ENCODE measurements at regions not wholly inside any gene's neighbourhood (a gene's known extent, or its start where the extent isn't known, plus 50 kb on each side); places are given as distances from the start of the nearest gene placed in this dataset.

DNA sequence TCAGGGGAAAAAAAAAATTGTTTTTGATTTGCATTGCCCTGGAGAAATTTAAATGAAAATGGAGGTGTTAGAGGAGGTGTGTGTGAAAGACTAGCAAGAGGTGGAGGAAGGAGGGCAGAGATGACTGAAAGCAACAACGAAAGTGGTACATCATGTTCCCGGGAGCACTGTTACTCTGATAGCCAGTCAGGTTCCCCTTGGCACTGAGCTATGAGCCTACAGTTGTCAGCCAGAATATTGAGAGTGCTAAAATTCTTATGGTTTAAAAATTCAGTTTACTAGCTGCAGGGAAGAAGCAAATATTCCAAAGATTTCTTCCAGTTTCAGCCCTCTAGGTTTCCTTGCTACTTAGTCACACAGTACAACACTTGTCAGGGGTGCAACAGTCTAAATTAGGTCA lies 366.7 kb upstream of the DLGAP1 start:
- no peak overlapping the region for H3K27ac ChIP-seq
- no peaks in the 10 kb centered on the region for H3K36me3 ChIP-seq
- TF ChIP-seq, protein P1, sequence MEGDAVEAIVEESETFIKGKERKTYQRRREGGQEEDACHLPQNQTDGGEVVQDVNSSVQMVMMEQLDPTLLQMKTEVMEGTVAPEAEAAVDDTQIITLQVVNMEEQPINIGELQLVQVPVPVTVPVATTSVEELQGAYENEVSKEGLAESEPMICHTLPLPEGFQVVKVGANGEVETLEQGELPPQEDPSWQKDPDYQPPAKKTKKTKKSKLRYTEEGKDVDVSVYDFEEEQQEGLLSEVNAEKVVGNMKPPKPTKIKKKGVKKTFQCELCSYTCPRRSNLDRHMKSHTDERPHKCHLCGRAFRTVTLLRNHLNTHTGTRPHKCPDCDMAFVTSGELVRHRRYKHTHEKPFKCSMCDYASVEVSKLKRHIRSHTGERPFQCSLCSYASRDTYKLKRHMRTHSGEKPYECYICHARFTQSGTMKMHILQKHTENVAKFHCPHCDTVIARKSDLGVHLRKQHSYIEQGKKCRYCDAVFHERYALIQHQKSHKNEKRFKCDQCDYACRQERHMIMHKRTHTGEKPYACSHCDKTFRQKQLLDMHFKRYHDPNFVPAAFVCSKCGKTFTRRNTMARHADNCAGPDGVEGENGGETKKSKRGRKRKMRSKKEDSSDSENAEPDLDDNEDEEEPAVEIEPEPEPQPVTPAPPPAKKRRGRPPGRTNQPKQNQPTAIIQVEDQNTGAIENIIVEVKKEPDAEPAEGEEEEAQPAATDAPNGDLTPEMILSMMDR (IDR thresholded peaks at IDR 0.05) = no peak
- H3K4me3 ChIP-seq = no peak overlapping the region
- DNase-seq = no peak
- H3K9me3 ChIP-seq = no peaks in the 10 kb centered on the region
- no peak for ATAC-seq
- H3K4me1 ChIP-seq = no peaks in the 10 kb centered on the region
- no peaks in the 10 kb centered on the region for H3K27me3 ChIP-seq (ENCODE audit: low read depth)
- intact Hi-C loops (cut with DNase I) = no loop called here

DNA sequence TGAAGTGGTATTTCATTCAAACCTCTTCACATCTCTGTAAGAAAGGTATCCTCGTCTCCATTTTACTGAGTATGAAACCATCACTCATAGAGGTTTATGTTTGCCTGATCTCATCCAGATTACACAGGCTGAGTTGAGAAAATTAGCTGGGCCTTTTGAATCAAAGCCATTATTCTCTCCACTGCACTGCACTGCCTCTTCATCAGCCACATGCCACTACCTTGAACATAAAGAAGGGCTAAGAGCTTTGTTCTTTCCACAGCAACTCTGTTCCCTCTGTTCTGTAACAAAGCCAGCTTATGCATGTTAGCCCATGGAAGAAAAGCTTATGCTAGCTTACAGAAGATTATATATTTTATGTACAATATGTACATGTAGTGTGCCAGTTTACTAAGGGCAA lies 362.6 kb upstream of the DLGAP1 start:
- no peaks in the 10 kb centered on the region for H3K4me1 ChIP-seq
- DNase-seq (no peak), ATAC-seq (no peak)
- no peaks in the 10 kb centered on the region for H3K27me3 ChIP-seq (ENCODE audit: low read depth)
- no peaks in the 10 kb centered on the region for H3K36me3 ChIP-seq
- H3K4me3 ChIP-seq = no peak overlapping the region
- intact Hi-C loops (cut with DNase I) = no loop called here
- TF ChIP-seq, protein P1 (IDR thresholded peaks at IDR 0.05) = no peak
- no peaks in the 10 kb centered on the region for H3K9me3 ChIP-seq
- H3K27ac ChIP-seq = no peak overlapping the region

DNA sequence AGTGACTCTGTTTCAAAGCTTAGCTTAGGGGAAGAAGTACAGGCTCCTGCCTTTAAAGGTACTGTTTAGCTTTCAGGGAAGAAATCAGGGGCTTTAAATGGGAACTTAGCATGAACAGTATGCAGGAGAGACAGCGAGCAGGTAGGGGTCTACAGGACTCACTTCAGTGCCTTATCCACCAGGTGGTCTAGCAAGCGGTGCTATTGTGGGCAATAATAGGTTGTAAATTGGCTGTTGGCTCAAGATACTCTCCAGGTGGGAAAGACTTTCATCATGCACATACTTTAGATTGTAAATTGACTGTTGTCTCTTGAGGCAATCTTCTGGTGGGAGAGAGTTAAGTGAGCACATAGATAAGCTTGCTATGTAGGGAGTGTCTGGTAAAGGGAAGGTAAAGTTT lies 358.6 kb upstream of the DLGAP1 start:
- no peaks in the 10 kb centered on the region for H3K4me1 ChIP-seq
- H3K27me3 ChIP-seq (ENCODE audit: low read depth) = no peaks in the 10 kb centered on the region
- intact Hi-C loops (cut with DNase I) = no loop called here
- TF ChIP-seq, protein P1 (IDR thresholded peaks at IDR 0.05) = no peak
- no peak for ATAC-seq
- no peaks in the 10 kb centered on the region for H3K9me3 ChIP-seq
- H3K27ac ChIP-seq = no peak overlapping the region
- no peak for DNase-seq
- H3K36me3 ChIP-seq = no peaks in the 10 kb centered on the region
- no peak overlapping the region for H3K4me3 ChIP-seq

DNA sequence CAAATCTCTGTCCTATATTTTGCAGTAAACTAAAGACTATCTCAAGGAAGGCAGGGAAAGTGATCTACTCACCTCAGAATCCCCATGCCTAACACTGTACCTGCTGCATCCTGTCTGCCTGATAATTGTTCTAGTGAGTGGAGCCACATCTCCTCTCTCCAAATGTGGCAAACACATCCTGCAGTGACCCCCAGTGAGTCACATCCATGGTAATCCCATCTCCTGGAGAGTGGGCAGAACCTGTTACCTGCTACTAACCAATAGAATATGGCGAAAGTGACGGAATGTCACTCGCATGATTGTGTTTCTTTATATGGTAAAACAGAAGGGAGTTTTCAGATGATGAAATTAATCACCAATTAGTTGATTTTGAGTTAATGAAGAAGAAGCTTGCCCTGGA lies 353.8 kb upstream of the DLGAP1 start:
- Histone ChIP-seq H3K27me3 (ENCODE audit: low read depth) (no peaks in the 10 kb centered on the region), H3K4me3 (no peak overlapping the region), H3K27ac (no peak overlapping the region), H3K36me3 (no peaks in the 10 kb centered on the region), H3K4me1 (no peaks in the 10 kb centered on the region), H3K9me3 (no peaks in the 10 kb centered on the region)
- ATAC-seq (no peak), DNase-seq (no peak)
- TF ChIP-seq, protein P1 (IDR thresholded peaks at IDR 0.05) = no peak
- intact Hi-C loops (cut with DNase I) = no loop called here

DNA sequence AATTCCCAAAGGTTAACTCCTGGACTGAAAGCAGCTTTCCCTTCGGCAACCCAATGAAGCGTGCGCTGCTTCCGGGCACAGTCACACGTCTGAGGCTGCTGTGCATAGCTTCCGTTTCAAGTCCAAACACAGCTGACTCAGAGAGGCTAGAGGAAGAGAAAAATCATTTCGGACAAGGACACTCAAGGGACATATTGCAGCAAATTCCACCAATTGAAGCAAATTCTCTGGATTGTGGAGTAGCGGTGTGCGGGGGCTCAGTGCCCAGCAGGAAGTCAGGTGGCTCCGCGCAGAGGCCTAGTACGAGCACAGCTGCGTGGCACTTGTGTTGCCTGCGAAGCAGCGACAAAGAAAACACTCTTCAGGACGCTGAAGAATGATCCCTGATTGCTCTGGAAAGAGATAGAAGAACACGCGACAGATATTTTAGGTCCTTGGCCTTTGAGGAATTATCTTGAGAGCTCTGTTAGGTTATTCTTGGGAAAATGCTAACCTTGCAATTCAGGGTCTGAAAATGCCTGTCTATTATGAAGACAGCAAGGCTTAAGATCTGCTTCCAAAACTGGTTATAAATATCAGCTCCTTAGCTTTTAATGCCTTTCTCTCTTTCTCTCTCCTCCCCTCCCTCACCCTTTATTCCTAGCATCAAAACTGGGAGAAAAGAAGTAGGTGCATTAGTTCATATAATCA lies 352.6 kb upstream of the DLGAP1 start:
- no peaks in the 10 kb centered on the region for H3K4me1 ChIP-seq
- DNase-seq (no peak), ATAC-seq (no peak)
- H3K9me3 ChIP-seq = no peaks in the 10 kb centered on the region
- H3K36me3 ChIP-seq = no peaks in the 10 kb centered on the region
- no peaks in the 10 kb centered on the region for H3K27me3 ChIP-seq (ENCODE audit: low read depth)
- TF ChIP-seq, protein P1 (IDR thresholded peaks at IDR 0.05) = no peak
- no peak overlapping the region for H3K27ac ChIP-seq
- no peak overlapping the region for H3K4me3 ChIP-seq
- intact Hi-C loops (cut with DNase I) = no loop called here
